Body of pancreas (tissue), 4 donors: ENCODE measurements at regions not wholly inside any gene's neighbourhood (a gene's known extent, or its start where the extent isn't known, plus 50 kb on each side); places are given as distances from the start of the nearest gene placed in this dataset.

Experiments used
- ATAC-seq: fragments of 150-250 bp; one replicate; pipeline ENCODE4 v1.9.1; 2016
- DNase-seq, 4 donors: peaks; one replicate each; pipeline ENCODE4 v3.0.0-alpha.2; 2019
- H3K27ac ChIP-seq, 4 donors: fragments of 200-600 bp; sonication (generic); 1 replicate in 3 of 4; 2 replicates in 1 of 4; pipeline versions ENCODE4 v1.5.1 to v1.6.1; 2016 to 2019; ENCODE audit warnings: mild to moderate bottlenecking in 1 of 4, mixed read lengths in 1 of 4, moderate library complexity in 1 of 4
- H3K27me3 ChIP-seq, 2 donors: fragments of 200-600 bp; sonication (generic); one replicate each; pipeline ENCODE4 v1.6.0; 2016; ENCODE audit warnings: mild to moderate bottlenecking in 1 of 2
- H3K36me3 ChIP-seq, 2 donors: fragments of 200-600 bp; sonication (generic); replicated peaks in 1 of 2; 2 replicates each; pipeline ENCODE4 v1.5.1; 2016; ENCODE audit warnings: low read depth in 2 of 2; ENCODE audit not compliant: insufficient read depth in 1 of 2
- H3K4me1 ChIP-seq: fragments of 200-600 bp; sonication (generic); one replicate; pipeline ENCODE4 v1.6.0; 2016
- H3K4me3 ChIP-seq, 2 donors: fragments of 200-600 bp; sonication (generic); 1 replicate in 1 of 2; 2 replicates in 1 of 2; pipeline ENCODE4 v1.5.1; 2016 to 2019
- H3K9me3 ChIP-seq, 3 donors: fragments of 200-600 bp; sonication (generic); 1 replicate in 2 of 3; 2 replicates in 1 of 3; pipeline ENCODE4 v1.5.1; 2016
- POLR2A ChIP-seq, 3 donors: fragments of 450-650 bp; IDR thresholded peaks; one replicate each; pipeline ENCODE4 v1.6.1; 2016; ENCODE audit warnings: antibody characterized with exemption in 3 of 3, mild to moderate bottlenecking in 2 of 3
- WGBS, 2 donors: methylation state at CpG; one replicate each; pipeline ENCODE4 v1.1.5; 2017; 5-methylcytosine and 5-hydroxymethylcytosine counted together
- intact Hi-C: fragments of 100-400 bp; cut with DNase I; formaldehyde crosslinking; loops from one replicate; pipeline ENCODE4 v1.15.1; 2023
- TF ChIP-seq, protein P1 (sequence below), 7 experiments: fragments of 450-650 bp in 4 of 7; fragments of 200-600 bp in 3 of 7; sonication (generic) in 3 of 7; IDR thresholded peaks; one replicate each; pipeline ENCODE4 v1.5.1; 2016 to 2019; ENCODE audit warnings: antibody characterized with exemption in 7 of 7

DNA sequence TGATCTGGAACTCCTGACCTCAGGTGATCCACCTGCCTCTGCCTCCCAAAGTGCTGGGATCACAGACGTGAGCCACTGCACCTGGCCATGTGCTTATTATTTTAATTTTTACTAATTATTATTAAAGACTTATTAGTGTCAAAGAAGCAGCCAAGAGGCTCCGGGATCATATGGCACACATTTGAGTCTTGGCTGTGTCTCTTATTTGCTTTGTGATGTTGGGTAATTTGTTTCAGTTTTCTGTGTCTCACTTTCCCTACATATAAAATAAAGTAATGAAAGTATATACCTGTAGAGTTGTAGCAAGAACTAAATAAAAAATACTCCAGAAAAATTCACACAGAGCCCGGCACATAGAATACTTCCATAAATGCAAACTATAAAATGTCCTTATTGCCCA is 238.0 kb upstream of the TBL1XR1 start:
- intact Hi-C loops = no loop called here
- H3K27me3 ChIP-seq = no peaks in the 10 kb centered on the region
- WGBS, 2 donors = 66 to 69% methylated on average over 3 of the region's 3 CpGs

DNA sequence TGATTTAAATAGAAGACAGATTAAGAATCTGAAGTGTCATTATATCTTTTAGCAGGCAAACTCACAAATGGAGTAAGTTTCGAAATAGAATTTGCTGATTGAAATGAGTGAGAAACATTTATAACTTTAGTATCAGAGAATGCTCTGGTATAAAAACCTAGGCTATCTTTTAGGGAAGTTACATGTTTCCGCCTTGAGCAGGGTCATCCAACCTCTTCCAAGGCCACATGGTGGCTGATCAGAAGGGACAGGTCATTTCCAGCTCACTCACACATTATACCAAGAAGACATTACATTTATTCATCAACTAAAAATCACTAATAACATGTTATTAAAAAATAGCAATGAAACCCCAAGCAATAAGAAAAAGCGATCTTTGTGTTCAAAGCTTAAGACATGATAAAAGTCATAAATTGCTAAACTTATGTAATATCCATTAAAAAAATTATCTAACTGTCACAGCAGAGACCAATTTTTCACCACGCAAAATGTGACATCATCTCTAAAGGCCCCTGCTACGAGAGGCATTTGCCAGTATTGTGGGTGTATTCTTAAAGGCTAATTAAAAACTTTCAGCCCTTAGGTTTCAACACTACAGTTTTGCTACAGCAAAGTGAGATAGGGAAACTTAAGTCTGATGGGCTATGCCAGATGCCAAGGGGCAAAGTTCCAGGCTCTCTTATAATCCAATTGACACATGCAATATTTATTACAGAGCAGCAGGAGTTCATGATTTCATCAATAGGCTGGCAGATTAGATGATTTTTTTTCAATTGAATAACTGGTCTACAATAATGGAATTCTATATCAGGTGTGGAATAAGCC is 240.4 kb upstream of the TBL1XR1 start:
- intact Hi-C loops = no loop called here
- 78 to 89% methylated on average over 5 of the region's 5 CpGs for whole genome bisulfite sequencing, 2 donors
- TF ChIP-seq, protein P1, sequence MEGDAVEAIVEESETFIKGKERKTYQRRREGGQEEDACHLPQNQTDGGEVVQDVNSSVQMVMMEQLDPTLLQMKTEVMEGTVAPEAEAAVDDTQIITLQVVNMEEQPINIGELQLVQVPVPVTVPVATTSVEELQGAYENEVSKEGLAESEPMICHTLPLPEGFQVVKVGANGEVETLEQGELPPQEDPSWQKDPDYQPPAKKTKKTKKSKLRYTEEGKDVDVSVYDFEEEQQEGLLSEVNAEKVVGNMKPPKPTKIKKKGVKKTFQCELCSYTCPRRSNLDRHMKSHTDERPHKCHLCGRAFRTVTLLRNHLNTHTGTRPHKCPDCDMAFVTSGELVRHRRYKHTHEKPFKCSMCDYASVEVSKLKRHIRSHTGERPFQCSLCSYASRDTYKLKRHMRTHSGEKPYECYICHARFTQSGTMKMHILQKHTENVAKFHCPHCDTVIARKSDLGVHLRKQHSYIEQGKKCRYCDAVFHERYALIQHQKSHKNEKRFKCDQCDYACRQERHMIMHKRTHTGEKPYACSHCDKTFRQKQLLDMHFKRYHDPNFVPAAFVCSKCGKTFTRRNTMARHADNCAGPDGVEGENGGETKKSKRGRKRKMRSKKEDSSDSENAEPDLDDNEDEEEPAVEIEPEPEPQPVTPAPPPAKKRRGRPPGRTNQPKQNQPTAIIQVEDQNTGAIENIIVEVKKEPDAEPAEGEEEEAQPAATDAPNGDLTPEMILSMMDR (IDR thresholded peaks at IDR 0.05) = no peak
- no peak for TF ChIP-seq POLR2A (IDR thresholded peaks at IDR 0.05)
- H3K27me3 ChIP-seq = no peaks in the 10 kb centered on the region
- ATAC-seq (no peak), DNase-seq (no peak)
- H3K4me1 ChIP-seq = no peaks in the 10 kb centered on the region
- H3K9me3 ChIP-seq = no peaks in the 10 kb centered on the region
- H3K27ac ChIP-seq = no peak overlapping the region
- H3K36me3 ChIP-seq = no peaks in the 10 kb centered on the region
- no peak overlapping the region for H3K4me3 ChIP-seq

More for the DNA sequence above, 238.0 kb upstream of the TBL1XR1 start:
- Histone ChIP-seq H3K4me3 (no peak overlapping the region), H3K27ac (no peak overlapping the region), H3K9me3 (no peaks in the 10 kb centered on the region), H3K4me1 (peaks cover 13% of the 10 kb centered on the region), H3K36me3 (no peaks in the 10 kb centered on the region)
- TF ChIP-seq POLR2A (IDR thresholded peaks at IDR 0.05) = no peak
- TF ChIP-seq, protein P1 (IDR thresholded peaks at IDR 0.05) = no peak
- DNase-seq (no peak), ATAC-seq (no peak)

DNA sequence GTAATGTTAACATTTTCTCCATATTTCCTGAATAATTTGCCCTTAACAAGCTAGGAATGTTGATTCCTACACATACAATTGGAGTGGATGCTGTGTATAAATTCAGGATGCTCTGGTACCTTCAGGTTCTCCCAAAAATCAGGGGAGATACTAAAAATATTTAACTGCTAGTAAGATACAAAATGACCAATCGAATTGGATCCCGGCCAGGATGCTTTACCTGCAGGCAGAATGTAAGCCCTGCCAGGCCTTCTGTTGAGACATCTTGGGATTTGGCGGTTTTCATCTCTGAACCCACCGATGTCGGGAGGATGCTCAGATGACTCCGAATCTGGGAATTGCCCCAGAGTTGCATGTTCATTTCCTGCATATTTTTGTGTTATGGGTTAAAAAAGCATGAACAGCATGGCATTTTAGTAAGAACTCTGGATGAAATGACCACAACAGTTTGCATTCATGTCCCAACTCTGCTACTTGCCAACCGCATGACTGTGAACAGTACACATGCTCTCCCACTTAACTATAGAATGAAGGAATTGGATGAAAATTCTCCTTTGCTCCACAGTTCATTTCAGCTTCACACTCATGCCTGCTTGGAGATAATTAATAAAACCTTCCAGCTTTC is 241.4 kb upstream of the TBL1XR1 start:
- Histone ChIP-seq H3K27me3 (no peaks in the 10 kb centered on the region), H3K9me3 (no peaks in the 10 kb centered on the region), H3K4me1 (peaks cover 5% of the 10 kb centered on the region), H3K4me3 (no peak overlapping the region), H3K27ac (no peak overlapping the region), H3K36me3 (no peaks in the 10 kb centered on the region)
- no peak for ATAC-seq
- WGBS, 2 donors = 85 to 87% methylated on average over 7 of the region's 7 CpGs
- no peak for DNase-seq
- intact Hi-C loops = no loop called here
- TF ChIP-seq, protein P1 (IDR thresholded peaks at IDR 0.05) = no peak
- no peak for TF ChIP-seq POLR2A (IDR thresholded peaks at IDR 0.05)

DNA sequence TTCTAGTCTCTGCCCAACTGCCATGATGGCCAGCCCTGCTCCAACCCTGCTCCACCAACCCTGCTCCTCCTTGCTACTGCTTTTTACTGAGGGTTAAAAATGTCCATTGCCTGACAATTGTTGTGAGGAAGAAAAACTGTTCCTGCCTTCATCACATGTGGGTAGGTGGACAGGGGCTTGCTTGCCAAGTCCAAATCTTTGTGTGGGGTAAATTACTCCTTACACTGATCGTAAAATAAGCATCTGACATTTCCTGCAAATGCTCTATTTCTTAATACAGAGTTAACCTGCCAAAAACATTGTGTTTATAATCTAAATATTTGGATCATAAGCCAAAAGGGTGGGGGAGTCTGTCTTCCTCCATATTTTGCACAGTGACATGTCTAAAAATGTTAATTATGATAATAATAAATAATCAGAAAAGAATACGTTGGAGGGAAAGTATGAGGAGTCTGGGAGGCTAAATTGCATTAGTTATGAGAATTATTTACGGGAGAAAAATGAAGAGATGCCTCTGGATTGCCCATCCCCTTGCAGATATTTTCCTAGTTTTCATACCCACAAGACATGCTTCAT is 242.5 kb upstream of the TBL1XR1 start:
- no peaks in the 10 kb centered on the region for H3K9me3 ChIP-seq
- no peak overlapping the region for H3K4me3 ChIP-seq
- no peaks in the 10 kb centered on the region for H3K27me3 ChIP-seq
- no peak overlapping the region for H3K27ac ChIP-seq
- intact Hi-C loops = no loop called here
- TF ChIP-seq POLR2A (IDR thresholded peaks at IDR 0.05) = no peak
- TF ChIP-seq, protein P1 (IDR thresholded peaks at IDR 0.05) = no peak
- peaks cover 5% of the 10 kb centered on the region for H3K4me1 ChIP-seq
- ATAC-seq = no peak
- WGBS, 2 donors = 73 to 75% methylated on average over 3 of the region's 3 CpGs
- H3K36me3 ChIP-seq = no peaks in the 10 kb centered on the region
- DNase-seq = no peak
